IMR-90 (cell line): ENCODE measurements at regions not wholly inside any gene's neighbourhood (a gene's known extent, or its start where the extent isn't known, plus 50 kb on each side); places are given as distances from the start of the nearest gene placed in this dataset.

ENCODE experiments used
- MAFK ChIP-seq: IDR thresholded peaks from 2 replicates; pipeline ENCODE4 v1.6.1; 2012; ENCODE audit warnings: low read depth, low read length, improper control_type of control experiment
- MXI1 ChIP-seq: IDR thresholded peaks from 2 replicates; pipeline ENCODE4 v1.6.1; 2012; ENCODE audit warnings: low read depth, mild to moderate bottlenecking, low read length, moderate library complexity, borderline replicate concordance
- POLR2A ChIP-seq: IDR thresholded peaks from 2 replicates; pipeline ENCODE4 v1.6.1; 2012; ENCODE audit warnings: mild to moderate bottlenecking, low read depth, low read length
- RAD21 ChIP-seq: IDR thresholded peaks from 2 replicates; pipeline ENCODE4 v1.6.1; 2012; ENCODE audit warnings: low read length, improper control_type of control experiment
- RCOR1 ChIP-seq: IDR thresholded peaks from 2 replicates; pipeline ENCODE4 v1.6.1; 2012; ENCODE audit warnings: mild to moderate bottlenecking, low read length, improper control_type of control experiment; ENCODE audit not compliant: insufficient replicate concordance
- TF ChIP-seq, protein P1 (sequence below): conservative IDR thresholded peaks from 2 replicates; pipeline ENCODE4 v1.5.1; 2012; ENCODE audit warnings: mild to moderate bottlenecking, low read depth, low read length, improper control_type of control experiment
- TF ChIP-seq, protein P2 (sequence below): fragments of 150-350 bp; IDR thresholded peaks from 2 replicates; pipeline ENCODE4 v1.6.1; 2017; ENCODE audit warnings: mild to moderate bottlenecking, antibody characterized with exemption, low read length, low read depth

GRCh38 chr2:75896779-75897366 lies 186.2 kb upstream of the GCFC2 start:
- TF ChIP-seq, protein P1, sequence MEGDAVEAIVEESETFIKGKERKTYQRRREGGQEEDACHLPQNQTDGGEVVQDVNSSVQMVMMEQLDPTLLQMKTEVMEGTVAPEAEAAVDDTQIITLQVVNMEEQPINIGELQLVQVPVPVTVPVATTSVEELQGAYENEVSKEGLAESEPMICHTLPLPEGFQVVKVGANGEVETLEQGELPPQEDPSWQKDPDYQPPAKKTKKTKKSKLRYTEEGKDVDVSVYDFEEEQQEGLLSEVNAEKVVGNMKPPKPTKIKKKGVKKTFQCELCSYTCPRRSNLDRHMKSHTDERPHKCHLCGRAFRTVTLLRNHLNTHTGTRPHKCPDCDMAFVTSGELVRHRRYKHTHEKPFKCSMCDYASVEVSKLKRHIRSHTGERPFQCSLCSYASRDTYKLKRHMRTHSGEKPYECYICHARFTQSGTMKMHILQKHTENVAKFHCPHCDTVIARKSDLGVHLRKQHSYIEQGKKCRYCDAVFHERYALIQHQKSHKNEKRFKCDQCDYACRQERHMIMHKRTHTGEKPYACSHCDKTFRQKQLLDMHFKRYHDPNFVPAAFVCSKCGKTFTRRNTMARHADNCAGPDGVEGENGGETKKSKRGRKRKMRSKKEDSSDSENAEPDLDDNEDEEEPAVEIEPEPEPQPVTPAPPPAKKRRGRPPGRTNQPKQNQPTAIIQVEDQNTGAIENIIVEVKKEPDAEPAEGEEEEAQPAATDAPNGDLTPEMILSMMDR: peak; percentile 21; the same call in 1 of the 2 replicates
- TF ChIP-seq POLR2A: no peak
- TF ChIP-seq RAD21: no peak
- TF ChIP-seq MXI1: no peak
- TF ChIP-seq, protein P2, sequence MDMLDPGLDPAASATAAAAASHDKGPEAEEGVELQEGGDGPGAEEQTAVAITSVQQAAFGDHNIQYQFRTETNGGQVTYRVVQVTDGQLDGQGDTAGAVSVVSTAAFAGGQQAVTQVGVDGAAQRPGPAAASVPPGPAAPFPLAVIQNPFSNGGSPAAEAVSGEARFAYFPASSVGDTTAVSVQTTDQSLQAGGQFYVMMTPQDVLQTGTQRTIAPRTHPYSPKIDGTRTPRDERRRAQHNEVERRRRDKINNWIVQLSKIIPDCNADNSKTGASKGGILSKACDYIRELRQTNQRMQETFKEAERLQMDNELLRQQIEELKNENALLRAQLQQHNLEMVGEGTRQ: no peak
- TF ChIP-seq MAFK: no peak
- no peak for TF ChIP-seq RCOR1
